HepG2 (cell line): ENCODE measurements at regions not wholly inside any gene's neighbourhood (a gene's known extent, or its start where the extent isn't known, plus 50 kb on each side); places are given as distances from the start of the nearest gene placed in this dataset.

Experiments
- ATAC-seq: fragments of 200-7000 bp; cut with Tn5 transposase; 3 replicates; pipeline ENCODE4 v1.9.1; 2020; ENCODE audit warnings: mild to moderate bottlenecking, moderate library complexity
- BruUV-seq: library from RNA; stranded (reverse); fragments of 400-500 nt; replicated peaks from 2 replicates; lab custom pipeline; 2021; lab: Mats Ljungman, UMichigan
- CTCF ChIA-PET: fragments of 300-600 bp; formaldehyde crosslinking; extraction: SDS; loops from one replicate; lab custom pipeline; 2021; ENCODE audit warnings: low total read pairs, inconsistent platforms, low intra/inter-chr PET ratio; lab: Yijun Ruan, JAX
- POLR2A ChIA-PET: fragments of 350-600 bp; sonication (Branson Sonifier 250); formaldehyde crosslinking; loops from one replicate; lab custom pipeline; 2020; ENCODE audit warnings: antibody characterized with exemption, inconsistent platforms; lab: Yijun Ruan, JAX
- DNase-seq: peaks from one replicate; pipeline ENCODE4 v3.0.0-alpha.2; 2015; ENCODE audit warnings: low spot score
- FAIRE-seq: peaks from 3 replicates; lab custom pipeline; 2011; peaks lifted over from hg19 to GRCh38; lab: Jason Lieb, UNC
- H2AFZ ChIP-seq: one replicate; pipeline ENCODE4 v1.6.1; 2011; ENCODE audit warnings: low read length, inconsistent platforms
- H3K27ac ChIP-seq: fragments of 300-600 bp; 3 replicates; pipeline ENCODE4 v1.8.0; 2011; ENCODE audit warnings: mixed run types, mild to moderate bottlenecking, mixed read lengths, low read length, inconsistent platforms; ENCODE audit not compliant: insufficient read depth; ENCODE audit errors: extremely low read length
- H3K27me3 ChIP-seq, 2 experiments: fragments of 200-600 bp in 1 of 2; 2 replicates in 1 of 2; 3 replicates in 1 of 2; pipeline versions ENCODE4 v1.6.0 to v1.8.0; 2011; ENCODE audit warnings: low read length in 2 of 2, mild to moderate bottlenecking in 2 of 2, moderate library complexity in 2 of 2, inconsistent platforms in 1 of 2; ENCODE audit not compliant: insufficient read depth in 2 of 2, control insufficient read depth in 1 of 2
- H3K36me3 ChIP-seq, 2 experiments: fragments of 200-600 bp in 1 of 2; replicated peaks in 1 of 2; 2 replicates in 1 of 2; 3 replicates in 1 of 2; pipeline versions ENCODE4 v1.5.1 to v1.8.0; 2011; ENCODE audit warnings: low read length in 2 of 2, inconsistent platforms in 1 of 2; ENCODE audit not compliant: insufficient read depth in 2 of 2, control insufficient read depth in 1 of 2
- H3K4me1 ChIP-seq: 2 replicates; pipeline ENCODE4 v1.5.1; 2012; ENCODE audit warnings: low read length, inconsistent platforms; ENCODE audit not compliant: insufficient read depth
- H3K4me2 ChIP-seq: 2 replicates; pipeline ENCODE4 v1.6.0; 2011; ENCODE audit warnings: low read depth, low read length, inconsistent platforms
- H3K4me3 ChIP-seq, 3 experiments: fragments of 200-600 bp in 1 of 3; sonication (generic), shearing (Covaris generic) in 1 of 3; replicated peaks in 1 of 3; 2 replicates each; pipeline ENCODE4 v1.5.1; 2011 to 2016; ENCODE audit warnings: low read length in 3 of 3, inconsistent platforms in 2 of 3, low read depth in 2 of 3, mild to moderate bottlenecking in 2 of 3, control low read depth in 1 of 3, mixed read lengths in 1 of 3; ENCODE audit not compliant: insufficient read depth in 1 of 3
- H3K79me2 ChIP-seq: one replicate; pipeline ENCODE4 v1.6.1; 2011; ENCODE audit warnings: low read length, inconsistent platforms; ENCODE audit not compliant: insufficient read depth
- H3K9ac ChIP-seq: 2 replicates; pipeline ENCODE4 v1.6.0; 2011; ENCODE audit warnings: mild to moderate bottlenecking, low read depth, low read length, inconsistent platforms; ENCODE audit not compliant: insufficient read depth
- H3K9me3 ChIP-seq: 2 replicates; pipeline ENCODE4 v1.5.1; 2012; ENCODE audit warnings: mild to moderate bottlenecking, low read length
- H4K20me1 ChIP-seq: 2 replicates; pipeline ENCODE4 v1.6.0; 2011; ENCODE audit warnings: inconsistent platforms, mild to moderate bottlenecking, low read length, moderate library complexity; ENCODE audit not compliant: insufficient read depth
- HNRNPUL1 ChIP-seq: fragments of 200-400 bp; formaldehyde crosslinking; IDR thresholded peaks from 2 replicates; pipeline ENCODE4 v1.6.1; 2017; ENCODE audit warnings: low read depth, mild to moderate bottlenecking, low read length, moderate library complexity
- KMT2A ChIP-seq: sonication (generic); formaldehyde crosslinking; IDR thresholded peaks from 2 replicates; pipeline ENCODE4 v1.4.0; 2020; ENCODE audit warnings: missing genetic modification reagents
- NFKBIZ ChIP-seq: IDR thresholded peaks from 2 replicates; pipeline ENCODE4 v1.6.1; 2018; ENCODE audit warnings: missing genetic modification reagents, missing compliant biosample characterization
- POLR2AphosphoS5 ChIP-seq: IDR thresholded peaks from 2 replicates; pipeline ENCODE4 v1.6.1; 2012; ENCODE audit warnings: low read depth, low read length
- STAT6 ChIP-seq: sonication (generic); formaldehyde crosslinking; IDR thresholded peaks from 2 replicates; pipeline ENCODE4 v1.4.0; 2020; ENCODE audit warnings: missing genetic modification reagents, mild to moderate bottlenecking, borderline replicate concordance
- TFAP4 ChIP-seq: sonication (generic); IDR thresholded peaks from 2 replicates; pipeline ENCODE4 v1.6.1; 2016; ENCODE audit warnings: low read depth, borderline replicate concordance
- ZNF230 ChIP-seq: sonication (generic); formaldehyde crosslinking; IDR thresholded peaks from 2 replicates; pipeline ENCODE4 v1.4.0; 2020; ENCODE audit warnings: mild to moderate bottlenecking, missing genetic modification reagents
- ZNF576 ChIP-seq: sonication (generic); formaldehyde crosslinking; IDR thresholded peaks from 2 replicates; pipeline ENCODE4 v1.4.0; 2020; ENCODE audit warnings: mild to moderate bottlenecking, missing genetic modification reagents
- ZNF580 ChIP-seq: IDR thresholded peaks from 2 replicates; pipeline ENCODE4 v1.6.1; 2016; ENCODE audit warnings: low read depth, borderline replicate concordance
- ZNF878 ChIP-seq: sonication (generic); formaldehyde crosslinking; IDR thresholded peaks from 2 replicates; pipeline ENCODE4 v1.8.1; 2023; ENCODE audit warnings: mild to moderate bottlenecking, missing genetic modification reagents, moderate library complexity
- in situ Hi-C: cut with HindIII; loops from 2 replicates; pipeline ENCODE4 v1.10.0; 2017; ENCODE audit warnings: low pct_unique_long_range_greater_than_20kb; ENCODE audit not compliant: extremely low pct_ligation_motif_present
- intact Hi-C: fragments of 100-400 bp; cut with micrococcal nuclease; formaldehyde crosslinking; loops from one replicate; pipeline ENCODE4 v1.10.0; 2022; ENCODE audit not compliant: unreplicated experiment

GRCh38 chr11:10926801-10927211, 69.0 kb upstream of the ZBED5 start:
- in situ Hi-C loops = loop anchor here (25.0 kb wide), 1 partner anchor 860 kb away; no protein-coding TSS in a partner anchor
- H3K27ac ChIP-seq = no peak overlapping the region
- H3K9ac ChIP-seq = no peak overlapping the region

More at GRCh38 chr11:10926801-10927211, 69.0 kb upstream of the ZBED5 start:
- peaks cover 2 to 24% of the 10 kb centered on the region in 2 experiments; a peak in 4 of 5 replicates for H3K27me3 ChIP-seq
- POLR2A ChIA-PET = interaction anchor here (0.7 kb wide), 1 partner anchor 118 kb away, joined by 3 read pairs; the partner anchor contains the start of gene EIF4G2
- peaks cover 28% of the 10 kb centered on the region for H3K4me1 ChIP-seq
- H3K36me3 ChIP-seq = no peaks in the 10 kb centered on the region
- no peak for ATAC-seq
- H3K4me2 ChIP-seq = no peak overlapping the region
- CTCF ChIA-PET = no interaction called here
- intact Hi-C loops = loop anchor here (5.0 kb wide), 1 partner anchor 120 kb away; the partner anchor contains the start of gene EIF4G2
- H3K4me3 ChIP-seq = no peak overlapping the region
- H2AFZ ChIP-seq = no peak overlapping the region
- H3K9me3 ChIP-seq = no peaks in the 10 kb centered on the region
- no peaks in the 10 kb centered on the region for H4K20me1 ChIP-seq
- FAIRE-seq = no peak
- TF ChIP-seq KMT2A = no peak
- no peak for TF ChIP-seq POLR2AphosphoS5
- no peak for TF ChIP-seq STAT6 (CRISPR knock-in tag)
- no peak for TF ChIP-seq ZNF580 (CRISPR knock-in tag)
- no peak for TF ChIP-seq TFAP4
- TF ChIP-seq ZNF576 (CRISPR knock-in tag) = no peak
- TF ChIP-seq NFKBIZ (CRISPR knock-in tag) = no peak
- no peak for TF ChIP-seq ZNF230
- TF ChIP-seq ZNF878 (CRISPR knock-in tag) = no peak
- TF ChIP-seq HNRNPUL1 = no peak
- H3K79me2 ChIP-seq = no peaks in the 10 kb centered on the region
- DNase-seq = no peak
- BruUV-seq = no TSS peak
